Ovary (tissue), 7 donors: ENCODE measurements at regions not wholly inside any gene's neighbourhood (a gene's known extent, or its start where the extent isn't known, plus 50 kb on each side); places are given as distances from the start of the nearest gene placed in this dataset.

Experiments
- DNase-seq, 5 donors: peaks; one replicate each; pipeline ENCODE4 v3.0.0-alpha.2; 2019 to 2020
- H3K27ac ChIP-seq, 2 donors: fragments of 200-600 bp; one replicate each; pipeline versions ENCODE4 v1.5.1 to v1.8.0; 2019 to 2022
- H3K27me3 ChIP-seq: fragments of 200-600 bp; one replicate; pipeline ENCODE4 v1.8.0; 2022
- H3K36me3 ChIP-seq: fragments of 200-600 bp; sonication (generic); one replicate; pipeline ENCODE4 v1.5.1; 2019
- H3K4me1 ChIP-seq: one replicate; pipeline ENCODE4 v1.8.1; 2013; ENCODE audit warnings: mild to moderate bottlenecking, moderate library complexity; ENCODE audit not compliant: insufficient read depth
- H3K4me3 ChIP-seq: fragments of 200-600 bp; sonication (generic); one replicate; pipeline ENCODE4 v1.5.1; 2017
- H3K9me3 ChIP-seq, 2 donors: fragments of 200-600 bp in 1 of 2; sonication (generic) in 1 of 2; one replicate each; pipeline versions ENCODE4 v1.5.1 to v1.8.1; 2013 to 2019; ENCODE audit warnings: mild to moderate bottlenecking in 1 of 2, moderate library complexity in 1 of 2
- CTCF ChIP-seq, 3 donors: fragments of 450-650 bp in 2 of 3; fragments of 200-600 bp in 1 of 3; IDR thresholded peaks; one replicate each; pipeline versions ENCODE4 v1.5.1 to v1.8.0; 2016 to 2022; ENCODE audit warnings: antibody characterized with exemption in 3 of 3, mild to moderate bottlenecking in 1 of 3
- EP300 ChIP-seq: sonication (generic); formaldehyde crosslinking; IDR thresholded peaks from one replicate; pipeline ENCODE4 v1.6.1; 2017; ENCODE audit warnings: antibody characterized with exemption
- POLR2A ChIP-seq: fragments of 450-650 bp; IDR thresholded peaks from one replicate; pipeline ENCODE4 v1.6.1; 2017; ENCODE audit warnings: antibody characterized with exemption, mild to moderate bottlenecking, moderate library complexity
- WGBS, 3 donors: extraction: QIAGEN DNeasy Blood & Tissue Kit in 1 of 3; methylation state at CpG; one replicate each; pipeline versions ENCODE4 v1.1.5 to v1.1.7; 2013 to 2017; 5-methylcytosine and 5-hydroxymethylcytosine counted together
- intact Hi-C, 4 donors: fragments of 100-400 bp; cut with DNase I; formaldehyde crosslinking; loops; one replicate each; pipeline versions ENCODE4 v1.11.0 to v1.15.1; 2022 to 2023
- donor health status: DM: no; HTN: no; CAD: no; lungs with moderate emphysema.
- donor health status: DM: no; HTN: no; CAD: no.
- donor health status: Bipolar disorder and iron deficiency.
- donor health status: DM: no; HTN: no; CAD: no.
- donor health status: DM: yes; HTN: yes; CAD: no.

DNA sequence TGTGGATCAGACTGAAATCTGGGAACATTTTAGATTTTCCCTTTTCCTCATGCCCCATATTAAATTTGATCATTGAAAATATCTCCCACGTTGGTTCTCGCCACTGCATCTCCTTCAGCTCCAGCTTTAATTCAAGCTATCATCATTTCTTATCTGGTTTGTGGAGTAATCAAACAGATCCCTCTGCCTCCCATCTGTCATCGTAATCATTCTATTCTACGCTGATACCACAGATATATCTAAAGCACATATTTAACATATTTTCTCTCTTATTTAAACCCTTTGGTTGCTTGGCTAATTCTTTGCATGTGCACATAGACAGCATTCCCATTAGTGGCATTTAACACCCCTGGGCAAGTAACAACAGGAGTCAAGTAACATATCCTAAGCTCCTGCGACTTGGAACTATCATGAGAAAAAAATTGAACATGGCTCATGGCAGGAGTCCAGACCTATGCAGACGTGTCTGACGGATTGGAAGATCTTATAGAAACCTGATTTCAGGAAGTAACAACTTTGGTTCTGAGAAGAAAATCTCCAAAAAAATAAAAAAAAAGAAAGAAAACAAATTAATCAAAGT, 158.8 kb upstream of the KYNU start:
- Histone ChIP-seq H3K36me3 (no peaks in the 10 kb centered on the region), H3K9me3 (no peaks in the 10 kb centered on the region), H3K4me3 (no peak overlapping the region), H3K27me3 (no peaks in the 10 kb centered on the region), H3K4me1 (no peaks in the 10 kb centered on the region), H3K27ac (no peak overlapping the region)
- no peak for TF ChIP-seq POLR2A
- no peak for TF ChIP-seq EP300
- no peak for TF ChIP-seq CTCF (IDR thresholded peaks at IDR 0.05)
- intact Hi-C loops = no loop called here
- 77 to 86% (median 82%) methylated on average over 7 of the region's 7 CpGs for WGBS, 3 donors
- DNase-seq = no peak

DNA sequence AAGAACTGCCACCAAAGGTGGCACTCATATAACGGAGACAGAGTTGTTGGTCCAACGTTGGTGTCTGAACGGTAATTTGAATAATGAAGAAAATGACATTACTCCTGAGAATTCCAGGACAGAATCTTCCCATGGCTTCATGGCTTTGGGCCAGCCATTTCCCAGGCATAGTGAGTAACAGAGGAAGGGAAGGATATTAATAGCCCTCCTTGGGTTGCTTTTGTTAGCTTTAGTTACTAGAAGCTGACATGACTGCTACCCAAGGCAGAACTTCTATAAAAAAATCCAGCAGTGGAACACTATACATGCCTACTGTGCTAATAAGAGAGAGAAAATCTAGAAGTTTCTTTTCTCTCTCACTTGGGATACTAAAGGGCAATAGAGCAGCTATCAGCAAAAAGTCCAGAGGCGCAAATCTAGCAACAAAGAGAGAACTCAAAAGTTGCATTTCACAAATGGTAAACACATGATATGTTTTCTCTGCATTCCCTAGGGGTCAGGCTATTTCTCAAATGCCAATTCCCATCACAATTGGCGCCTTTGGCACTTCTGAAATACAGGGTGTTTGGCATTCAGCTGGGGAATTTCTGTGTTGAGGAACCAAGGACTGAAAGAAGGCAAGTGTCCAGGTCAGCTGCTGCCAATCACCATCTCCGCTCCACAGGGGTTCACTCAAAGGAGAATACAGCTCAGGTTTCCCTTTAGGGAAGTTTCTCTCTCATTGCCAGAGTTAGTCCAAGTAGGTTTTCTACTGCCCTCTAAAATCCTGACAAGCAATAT, 160.8 kb upstream of the KYNU start:
- Histone ChIP-seq H3K27me3 (no peaks in the 10 kb centered on the region), H3K4me1 (no peaks in the 10 kb centered on the region), H3K36me3 (no peaks in the 10 kb centered on the region), H3K9me3 (no peaks in the 10 kb centered on the region), H3K4me3 (no peak overlapping the region), H3K27ac (no peak overlapping the region)
- intact Hi-C loops = no loop called here
- DNase-seq = no peak
- no peak for TF ChIP-seq CTCF (IDR thresholded peaks at IDR 0.05)
- no peak for TF ChIP-seq EP300
- TF ChIP-seq POLR2A = no peak
- 78 to 88% (median 82%) methylated on average over 6 of the region's 6 CpGs for WGBS, 3 donors

GRCh38 chr2:142714600-142714999, 162.9 kb upstream of the KYNU start:
- TF ChIP-seq POLR2A (no peak), CTCF (IDR thresholded peaks at IDR 0.05) (no peak), EP300 (no peak)
- no peaks in the 10 kb centered on the region for H3K4me1 ChIP-seq
- no peak for DNase-seq
- WGBS, 3 donors = 90 to 99% (median 96%) methylated on average over 2 of the region's 2 CpGs
- H3K27me3 ChIP-seq = no peaks in the 10 kb centered on the region
- H3K36me3 ChIP-seq = no peaks in the 10 kb centered on the region
- no peak overlapping the region for H3K4me3 ChIP-seq
- intact Hi-C loops = no loop called here
- no peak overlapping the region for H3K27ac ChIP-seq
- H3K9me3 ChIP-seq = no peaks in the 10 kb centered on the region

GRCh38 chr2:142710336-142710735, 167.1 kb upstream of the KYNU start:
- Histone ChIP-seq H3K27ac (no peak overlapping the region), H3K9me3 (no peaks in the 10 kb centered on the region), H3K4me1 (no peaks in the 10 kb centered on the region), H3K27me3 (no peaks in the 10 kb centered on the region), H3K36me3 (no peaks in the 10 kb centered on the region), H3K4me3 (no peak overlapping the region)
- TF ChIP-seq CTCF (IDR thresholded peaks at IDR 0.05) = no peak
- no peak for TF ChIP-seq EP300
- TF ChIP-seq POLR2A = no peak
- WGBS, 3 donors = 80 to 100% (median 86%) methylated on average over 1 of the region's 1 CpG
- DNase-seq = no peak
- intact Hi-C loops = no loop called here
